RWPE1 (cell line): ENCODE measurements at regions not wholly inside any gene's neighbourhood (a gene's known extent, or its start where the extent isn't known, plus 50 kb on each side); places are given as distances from the start of the nearest gene placed in this dataset.

Experiments used
- CTCF ChIA-PET: fragments of 350-600 bp; sonication (Branson Sonifier 250); formaldehyde crosslinking; extraction: SDS; loops from one replicate; lab custom pipeline; 2021; lab: Yijun Ruan, JAX
- POLR2A ChIA-PET: fragments of 400-600 bp; formaldehyde crosslinking; extraction: SDS; loops from one replicate; lab custom pipeline; 2020; ENCODE audit warnings: antibody characterized with exemption; ENCODE audit not compliant: low non-redundant PET; lab: Yijun Ruan, JAX
- DNase-seq: peaks from one replicate; pipeline ENCODE4 v3.0.0; 2012; ENCODE audit warnings: low spot score
- H3K27ac ChIP-seq: fragments of 450-650 bp; 2 replicates; pipeline ENCODE4 v1.5.1; 2017
- TF ChIP-seq, protein P1 (sequence below): fragments of 450-650 bp; conservative IDR thresholded peaks from 2 replicates; pipeline ENCODE4 v1.5.1; 2017; ENCODE audit warnings: low read depth, mild to moderate bottlenecking

GRCh38 chr2:8533923-8534322 is 147.9 kb upstream of the ID2 start:
- DNase-seq = no peak
- CTCF ChIA-PET = interaction anchor here (1.1 kb wide), 1 partner anchor 26 kb away, joined by 4 read pairs; no protein-coding TSS in a partner anchor
- POLR2A ChIA-PET = no interaction called here
- H3K27ac ChIP-seq = no peak overlapping the region
- TF ChIP-seq, protein P1, sequence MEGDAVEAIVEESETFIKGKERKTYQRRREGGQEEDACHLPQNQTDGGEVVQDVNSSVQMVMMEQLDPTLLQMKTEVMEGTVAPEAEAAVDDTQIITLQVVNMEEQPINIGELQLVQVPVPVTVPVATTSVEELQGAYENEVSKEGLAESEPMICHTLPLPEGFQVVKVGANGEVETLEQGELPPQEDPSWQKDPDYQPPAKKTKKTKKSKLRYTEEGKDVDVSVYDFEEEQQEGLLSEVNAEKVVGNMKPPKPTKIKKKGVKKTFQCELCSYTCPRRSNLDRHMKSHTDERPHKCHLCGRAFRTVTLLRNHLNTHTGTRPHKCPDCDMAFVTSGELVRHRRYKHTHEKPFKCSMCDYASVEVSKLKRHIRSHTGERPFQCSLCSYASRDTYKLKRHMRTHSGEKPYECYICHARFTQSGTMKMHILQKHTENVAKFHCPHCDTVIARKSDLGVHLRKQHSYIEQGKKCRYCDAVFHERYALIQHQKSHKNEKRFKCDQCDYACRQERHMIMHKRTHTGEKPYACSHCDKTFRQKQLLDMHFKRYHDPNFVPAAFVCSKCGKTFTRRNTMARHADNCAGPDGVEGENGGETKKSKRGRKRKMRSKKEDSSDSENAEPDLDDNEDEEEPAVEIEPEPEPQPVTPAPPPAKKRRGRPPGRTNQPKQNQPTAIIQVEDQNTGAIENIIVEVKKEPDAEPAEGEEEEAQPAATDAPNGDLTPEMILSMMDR = no peak

GRCh38 chr2:8534386-8534728 is 147.5 kb upstream of the ID2 start:
- no peak overlapping the region for H3K27ac ChIP-seq
- CTCF ChIA-PET = no interaction called here
- POLR2A ChIA-PET = no interaction called here
- TF ChIP-seq, protein P1 = no peak
- no peak for DNase-seq

DNA sequence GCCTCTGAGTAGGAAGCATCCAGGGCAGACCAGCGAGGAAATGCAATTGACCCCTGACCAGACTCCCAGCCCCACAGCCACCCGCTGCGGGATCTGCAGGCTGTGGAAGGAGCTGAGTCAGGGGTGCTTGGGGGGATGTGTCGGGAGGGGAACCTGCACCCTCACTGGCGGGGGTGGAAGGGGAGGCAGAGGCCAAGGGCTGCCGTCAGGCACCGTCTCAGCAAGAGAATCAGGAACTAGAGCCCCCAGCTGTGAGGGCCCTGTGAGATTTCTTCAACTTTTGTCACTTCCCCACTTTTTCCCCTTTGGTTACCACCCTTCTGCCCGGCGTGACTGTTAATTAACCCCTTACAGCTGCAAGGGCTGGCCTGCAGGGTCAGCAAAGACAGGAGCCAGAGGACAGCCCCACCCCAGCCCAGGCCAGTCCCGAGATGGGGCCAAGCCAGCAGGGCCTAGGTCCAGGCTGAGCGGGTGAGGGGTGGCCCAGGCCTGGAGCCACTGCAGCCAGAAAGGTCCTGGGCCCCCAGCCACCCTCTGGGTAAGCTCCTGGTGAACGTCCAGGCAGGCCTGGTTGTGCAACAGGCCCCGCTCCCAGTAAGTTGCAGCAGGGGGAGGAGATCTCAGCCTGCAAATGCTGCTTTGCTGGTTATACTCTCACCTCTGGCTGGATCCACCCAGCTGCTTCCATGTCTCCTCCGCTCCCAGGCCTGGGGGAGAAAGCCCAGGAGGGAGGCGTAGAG is 147.0 kb upstream of the ID2 start:
- TF ChIP-seq, protein P1 = no peak
- CTCF ChIA-PET = no interaction called here
- DNase-seq = peak; percentile 5
- POLR2A ChIA-PET = no interaction called here
- no peak overlapping the region for H3K27ac ChIP-seq

- ChIA-PET CTCF (no interaction called here), POLR2A (no interaction called here)
- no peak overlapping the region for H3K27ac ChIP-seq
- TF ChIP-seq, protein P1 = no peak
- DNase-seq = no peak
Observed at GRCh38 chr2:8535469-8535795, 146.4 kb upstream of the ID2 start.

GRCh38 chr2:8535821-8536685 is 145.8 kb upstream of the ID2 start:
- no peak for DNase-seq
- ChIA-PET POLR2A (no interaction called here), CTCF (no interaction called here)
- TF ChIP-seq, protein P1 = no peak
- no peak overlapping the region for H3K27ac ChIP-seq

- ChIA-PET CTCF (interaction anchor here (0.7 kb wide), 1 partner anchor 9 kb away, joined by 3 read pairs; no protein-coding TSS in a partner anchor), POLR2A (no interaction called here)
- TF ChIP-seq, protein P1 = no peak
- no peak for DNase-seq
- H3K27ac ChIP-seq = no peak overlapping the region
Observed at GRCh38 chr2:8536686-8537561, 144.9 kb upstream of the ID2 start.
